Esophagus muscularis mucosa (tissue), 4 donors: ENCODE measurements at regions not wholly inside any gene's neighbourhood (a gene's known extent, or its start where the extent isn't known, plus 50 kb on each side); places are given as distances from the start of the nearest gene placed in this dataset.

ENCODE experiments used
- EP300 ChIP-seq: sonication (generic); formaldehyde crosslinking; IDR thresholded peaks from one replicate; pipeline ENCODE4 v1.6.1; 2017; ENCODE audit warnings: antibody characterized with exemption
- POLR2A ChIP-seq: fragments of 450-650 bp; IDR thresholded peaks from one replicate; pipeline ENCODE4 v1.6.1; 2017; ENCODE audit warnings: antibody characterized with exemption, moderate library complexity, mild to moderate bottlenecking, low read depth
- POLR2AphosphoS5 ChIP-seq, 2 donors: sonication (generic); formaldehyde crosslinking; IDR thresholded peaks; one replicate each; pipeline ENCODE4 v1.6.1; 2017; ENCODE audit warnings: antibody characterized with exemption in 2 of 2
- TF ChIP-seq, protein P1 (sequence below), 3 experiments: fragments of 200-600 bp in 2 of 3; fragments of 450-650 bp in 1 of 3; sonication (generic) in 2 of 3; IDR thresholded peaks; one replicate each; pipeline ENCODE4 v1.5.1; 2017 to 2019; ENCODE audit warnings: antibody characterized with exemption in 3 of 3, mild to moderate bottlenecking in 2 of 3, moderate library complexity in 1 of 3

DNA sequence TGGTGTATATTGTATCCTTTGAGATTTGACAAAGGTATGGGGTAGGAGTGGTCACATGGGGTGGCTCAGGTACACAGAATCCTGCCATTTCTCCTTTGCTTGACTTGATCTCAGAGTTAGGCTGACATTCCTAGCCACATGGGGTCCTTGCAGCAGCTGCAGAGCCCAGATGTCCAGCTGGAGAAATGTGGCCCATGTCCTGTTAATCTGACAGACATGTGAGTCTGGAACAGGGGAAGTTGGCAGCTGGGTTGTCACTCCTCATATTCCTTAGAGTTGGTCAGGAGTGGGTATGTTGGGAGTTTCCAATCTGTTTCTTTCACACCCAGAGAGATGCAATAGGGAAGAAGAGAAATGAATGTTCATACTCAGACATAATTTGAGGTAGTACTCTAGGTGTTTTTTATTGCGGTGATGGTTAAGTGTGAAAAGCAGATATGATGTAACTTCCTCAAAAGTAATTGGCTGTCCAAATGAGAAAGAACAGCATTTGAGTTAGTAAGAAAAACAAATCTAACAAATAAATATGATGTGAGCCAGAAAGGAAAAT lies 402.6 kb upstream of the MEIS1 start:
- TF ChIP-seq POLR2AphosphoS5 (IDR thresholded peaks at IDR 0.05) = no peak
- TF ChIP-seq, protein P1, sequence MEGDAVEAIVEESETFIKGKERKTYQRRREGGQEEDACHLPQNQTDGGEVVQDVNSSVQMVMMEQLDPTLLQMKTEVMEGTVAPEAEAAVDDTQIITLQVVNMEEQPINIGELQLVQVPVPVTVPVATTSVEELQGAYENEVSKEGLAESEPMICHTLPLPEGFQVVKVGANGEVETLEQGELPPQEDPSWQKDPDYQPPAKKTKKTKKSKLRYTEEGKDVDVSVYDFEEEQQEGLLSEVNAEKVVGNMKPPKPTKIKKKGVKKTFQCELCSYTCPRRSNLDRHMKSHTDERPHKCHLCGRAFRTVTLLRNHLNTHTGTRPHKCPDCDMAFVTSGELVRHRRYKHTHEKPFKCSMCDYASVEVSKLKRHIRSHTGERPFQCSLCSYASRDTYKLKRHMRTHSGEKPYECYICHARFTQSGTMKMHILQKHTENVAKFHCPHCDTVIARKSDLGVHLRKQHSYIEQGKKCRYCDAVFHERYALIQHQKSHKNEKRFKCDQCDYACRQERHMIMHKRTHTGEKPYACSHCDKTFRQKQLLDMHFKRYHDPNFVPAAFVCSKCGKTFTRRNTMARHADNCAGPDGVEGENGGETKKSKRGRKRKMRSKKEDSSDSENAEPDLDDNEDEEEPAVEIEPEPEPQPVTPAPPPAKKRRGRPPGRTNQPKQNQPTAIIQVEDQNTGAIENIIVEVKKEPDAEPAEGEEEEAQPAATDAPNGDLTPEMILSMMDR (IDR thresholded peaks at IDR 0.05) = no peak
- TF ChIP-seq POLR2A = no peak
- TF ChIP-seq EP300 = no peak
